SH-SY5Y (cell line): ENCODE measurements at regions not wholly inside any gene's neighbourhood (a gene's known extent, or its start where the extent isn't known, plus 50 kb on each side); places are given as distances from the start of the nearest gene placed in this dataset.

Experiments used
- GATA2 ChIP-seq: IDR thresholded peaks from 2 replicates; pipeline ENCODE4 v1.6.1; 2011; ENCODE audit warnings: mild to moderate bottlenecking, low read depth, low read length
- GATA3 ChIP-seq: IDR thresholded peaks from 2 replicates; pipeline ENCODE4 v1.6.1; 2011; ENCODE audit warnings: low read depth, mild to moderate bottlenecking, low read length, moderate library complexity

DNA sequence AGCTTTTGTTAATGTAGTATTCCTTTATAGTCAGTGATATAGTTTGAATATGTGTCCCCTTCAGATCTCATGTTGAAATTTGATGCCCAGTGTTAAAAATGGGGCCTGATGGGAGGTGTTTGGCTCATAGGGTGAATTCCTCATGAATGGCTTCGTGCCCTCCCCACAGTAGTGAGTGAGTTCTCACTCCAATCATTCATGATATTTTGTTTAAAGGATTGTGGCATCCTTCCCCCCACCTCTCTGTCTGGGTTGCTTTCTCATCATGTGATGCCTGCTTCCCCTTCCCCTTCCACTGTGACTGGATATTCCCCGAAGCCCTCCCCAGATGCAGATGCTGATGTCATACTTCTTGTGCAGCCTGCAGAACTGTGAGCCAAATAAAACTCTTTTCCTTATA lies 649.8 kb upstream of the NR2F2 start:
- TF ChIP-seq GATA2, result no peak
- no peak for TF ChIP-seq GATA3
